GM23338 (cell line): ENCODE measurements at regions not wholly inside any gene's neighbourhood (a gene's known extent, or its start where the extent isn't known, plus 50 kb on each side); places are given as distances from the start of the nearest gene placed in this dataset.

Experiments
- ATAC-seq: fragments of 200-7000 bp; cut with Tn5 transposase; 3 replicates; pipeline ENCODE4 v1.9.1; 2020
- DNase-seq: peaks from one replicate; pipeline ENCODE4 v3.0.0-alpha.2; 2015; ENCODE audit warnings: low spot score
- H2AFZ ChIP-seq: fragments of 200-600 bp; sonication (generic); 2 replicates; pipeline ENCODE4 v1.8.0; 2016; ENCODE audit warnings: antibody characterized with exemption, mild to moderate bottlenecking, moderate library complexity
- H3F3A ChIP-seq: fragments of 200-600 bp; sonication (generic); replicated peaks from 2 replicates; pipeline ENCODE4 v1.8.0; 2017; ENCODE audit warnings: antibody characterized with exemption, mixed run types, low read depth
- H3K27ac ChIP-seq: fragments of 200-600 bp; sonication (generic); 2 replicates; pipeline ENCODE4 v1.6.1; 2016; ENCODE audit warnings: low read depth
- H3K27me3 ChIP-seq: fragments of 200-600 bp; sonication (generic); 2 replicates; pipeline ENCODE4 v1.8.0; 2016; ENCODE audit warnings: mild to moderate bottlenecking, mixed run types, moderate library complexity; ENCODE audit not compliant: insufficient read depth
- H3K36me3 ChIP-seq: fragments of 200-600 bp; sonication (generic); 2 replicates; pipeline ENCODE4 v1.8.0; 2016; ENCODE audit warnings: mild to moderate bottlenecking; ENCODE audit not compliant: insufficient read depth
- H3K4me1 ChIP-seq: fragments of 200-600 bp; sonication (generic); 2 replicates; pipeline ENCODE4 v1.8.0; 2016; ENCODE audit warnings: mild to moderate bottlenecking, moderate library complexity; ENCODE audit not compliant: insufficient read depth
- H3K4me2 ChIP-seq: fragments of 200-600 bp; sonication (generic); 2 replicates; pipeline ENCODE4 v1.7.1; 2017; ENCODE audit warnings: mixed run types
- H3K4me3 ChIP-seq: fragments of 200-600 bp; sonication (generic); 2 replicates; pipeline ENCODE4 v1.6.1; 2016; ENCODE audit warnings: mixed run types
- H3K79me2 ChIP-seq: fragments of 200-600 bp; sonication (generic); replicated peaks from 2 replicates; pipeline ENCODE4 v1.8.0; 2017; ENCODE audit warnings: mild to moderate bottlenecking; ENCODE audit not compliant: insufficient read depth
- H3K9me2 ChIP-seq: fragments of 200-600 bp; sonication (generic); 2 replicates; pipeline ENCODE4 v1.8.0; 2017; ENCODE audit not compliant: insufficient read depth
- H4K20me1 ChIP-seq: fragments of 200-600 bp; sonication (generic); replicated peaks from 2 replicates; pipeline ENCODE4 v1.8.0; 2017; ENCODE audit warnings: mild to moderate bottlenecking; ENCODE audit not compliant: insufficient read depth
- H3K27ac Mint-ChIP-seq: 2 replicates; pipeline ENCODE4 v1.8.0; 2020; ENCODE audit warnings: inconsistent platforms, mild to moderate bottlenecking, moderate library complexity, mixed read lengths
- H3K27me3 Mint-ChIP-seq: 3 replicates; pipeline ENCODE4 v1.8.0; 2022; ENCODE audit warnings: low read depth, mild to moderate bottlenecking, moderate library complexity, mixed read lengths, inconsistent platforms; ENCODE audit not compliant: insufficient read depth, poor library complexity
- H3K36me3 Mint-ChIP-seq: 3 replicates; pipeline ENCODE4 v1.8.0; 2021; ENCODE audit warnings: low read depth, mild to moderate bottlenecking, inconsistent platforms, moderate library complexity, mixed read lengths
- H3K4me1 Mint-ChIP-seq: 3 replicates; pipeline ENCODE4 v1.8.0; 2020; ENCODE audit warnings: mild to moderate bottlenecking, inconsistent platforms, mixed read lengths
- H3K4me3 Mint-ChIP-seq: 3 replicates; pipeline ENCODE4 v1.8.0; 2021; ENCODE audit warnings: moderate library complexity, mild to moderate bottlenecking, inconsistent platforms, mixed read lengths
- H3K9me3 Mint-ChIP-seq: 3 replicates; pipeline ENCODE4 v1.8.0; 2020; ENCODE audit warnings: moderate library complexity, mild to moderate bottlenecking, inconsistent platforms, mixed read lengths
- CREB1 ChIP-seq: fragments of 250-450 bp; sonication (Bioruptor Pico); IDR thresholded peaks from 2 replicates; pipeline ENCODE4 v1.5.0; 2020; ENCODE audit warnings: low read depth, mild to moderate bottlenecking, moderate library complexity
- EZH2 ChIP-seq: fragments of 200-600 bp; sonication (generic); IDR thresholded peaks from one replicate; pipeline ENCODE4 v1.8.0; 2017; ENCODE audit warnings: antibody characterized with exemption, mild to moderate bottlenecking, low read depth; ENCODE audit not compliant: unreplicated experiment
- EZH2phosphoT487 ChIP-seq: fragments of 200-600 bp; sonication (generic); IDR thresholded peaks from one replicate; pipeline ENCODE4 v1.8.1; 2018; ENCODE audit warnings: antibody characterized with exemption; ENCODE audit not compliant: unreplicated experiment
- JUNB ChIP-seq: IDR thresholded peaks from one replicate; pipeline ENCODE4 v1.6.1; 2016; ENCODE audit warnings: antibody characterized with exemption; ENCODE audit not compliant: unreplicated experiment
- NANOG ChIP-seq: IDR thresholded peaks from 2 replicates; pipeline ENCODE4 v1.6.1; 2016; ENCODE audit warnings: antibody characterized with exemption, borderline replicate concordance
- POLR2AphosphoS5 ChIP-seq: IDR thresholded peaks from 2 replicates; pipeline ENCODE4 v1.6.1; 2016; ENCODE audit warnings: antibody characterized with exemption, low read depth
- REST ChIP-seq: IDR thresholded peaks from one replicate; pipeline ENCODE4 v1.6.1; 2018; ENCODE audit warnings: antibody characterized with exemption; ENCODE audit not compliant: unreplicated experiment
- ZNF114 ChIP-seq: fragments of 250-450 bp; sonication (Bioruptor Pico); IDR thresholded peaks from 2 replicates; pipeline ENCODE4 v1.5.0; 2020; ENCODE audit warnings: mild to moderate bottlenecking, moderate library complexity
- ZNF462 ChIP-seq: fragments of 250-450 bp; sonication (Bioruptor Pico); IDR thresholded peaks from 2 replicates; pipeline ENCODE4 v1.5.0; 2020; ENCODE audit warnings: mild to moderate bottlenecking, moderate library complexity
- TF ChIP-seq, protein P1 (sequence below), 2 experiments: fragments of 200-600 bp in 1 of 2; sonication (generic) in 1 of 2; conservative IDR thresholded peaks; 2 replicates each; pipeline versions ENCODE4 v1.5.1 to v1.6.1; 2016 to 2017; ENCODE audit warnings: antibody characterized with exemption in 2 of 2, low read depth in 2 of 2, mild to moderate bottlenecking in 2 of 2, moderate library complexity in 1 of 2
- TF ChIP-seq, protein P2 (sequence below): IDR thresholded peaks from 2 replicates; pipeline ENCODE4 v1.6.1; 2016; ENCODE audit warnings: antibody characterized with exemption

GRCh38 chrX:149223854-149224253 lies 281.3 kb downstream of the IDS start:
- Mint-ChIP-seq H3K4me1 (no peaks in the 10 kb centered on the region), H3K9me3 (peaks cover 11% of the 10 kb centered on the region; the same call in 2 of the 3 replicates), H3K4me3 (no peak overlapping the region), H3K27me3 (no peaks in the 10 kb centered on the region), H3K36me3 (no peaks in the 10 kb centered on the region), H3K27ac (no peak overlapping the region)
- DNase-seq: no peak
- H3K4me2 ChIP-seq: no peak overlapping the region
- no peaks in the 10 kb centered on the region; the same call in 1 of the 2 replicates for H3K4me1 ChIP-seq
- no peaks in the 10 kb centered on the region for H3K36me3 ChIP-seq
- H3K27me3 ChIP-seq: no peaks in the 10 kb centered on the region
- no peaks in the 10 kb centered on the region for H4K20me1 ChIP-seq
- no peaks in the 10 kb centered on the region for H3K79me2 ChIP-seq
- H3K27ac ChIP-seq: no peak overlapping the region
- TF ChIP-seq REST: no peak
- TF ChIP-seq ZNF114: no peak
- TF ChIP-seq, protein P1, sequence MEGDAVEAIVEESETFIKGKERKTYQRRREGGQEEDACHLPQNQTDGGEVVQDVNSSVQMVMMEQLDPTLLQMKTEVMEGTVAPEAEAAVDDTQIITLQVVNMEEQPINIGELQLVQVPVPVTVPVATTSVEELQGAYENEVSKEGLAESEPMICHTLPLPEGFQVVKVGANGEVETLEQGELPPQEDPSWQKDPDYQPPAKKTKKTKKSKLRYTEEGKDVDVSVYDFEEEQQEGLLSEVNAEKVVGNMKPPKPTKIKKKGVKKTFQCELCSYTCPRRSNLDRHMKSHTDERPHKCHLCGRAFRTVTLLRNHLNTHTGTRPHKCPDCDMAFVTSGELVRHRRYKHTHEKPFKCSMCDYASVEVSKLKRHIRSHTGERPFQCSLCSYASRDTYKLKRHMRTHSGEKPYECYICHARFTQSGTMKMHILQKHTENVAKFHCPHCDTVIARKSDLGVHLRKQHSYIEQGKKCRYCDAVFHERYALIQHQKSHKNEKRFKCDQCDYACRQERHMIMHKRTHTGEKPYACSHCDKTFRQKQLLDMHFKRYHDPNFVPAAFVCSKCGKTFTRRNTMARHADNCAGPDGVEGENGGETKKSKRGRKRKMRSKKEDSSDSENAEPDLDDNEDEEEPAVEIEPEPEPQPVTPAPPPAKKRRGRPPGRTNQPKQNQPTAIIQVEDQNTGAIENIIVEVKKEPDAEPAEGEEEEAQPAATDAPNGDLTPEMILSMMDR (conservative IDR thresholded peaks at IDR 0.05; ENCODE audit: low read depth in 2 of 2): no peak
- no peak for TF ChIP-seq POLR2AphosphoS5
- TF ChIP-seq JUNB: no peak
- no peak for TF ChIP-seq CREB1 (CRISPR knock-in tag)
- TF ChIP-seq NANOG: no peak
- TF ChIP-seq ZNF462 (CRISPR knock-in tag): no peak
- TF ChIP-seq EZH2phosphoT487: no peak
- TF ChIP-seq, protein P2, sequence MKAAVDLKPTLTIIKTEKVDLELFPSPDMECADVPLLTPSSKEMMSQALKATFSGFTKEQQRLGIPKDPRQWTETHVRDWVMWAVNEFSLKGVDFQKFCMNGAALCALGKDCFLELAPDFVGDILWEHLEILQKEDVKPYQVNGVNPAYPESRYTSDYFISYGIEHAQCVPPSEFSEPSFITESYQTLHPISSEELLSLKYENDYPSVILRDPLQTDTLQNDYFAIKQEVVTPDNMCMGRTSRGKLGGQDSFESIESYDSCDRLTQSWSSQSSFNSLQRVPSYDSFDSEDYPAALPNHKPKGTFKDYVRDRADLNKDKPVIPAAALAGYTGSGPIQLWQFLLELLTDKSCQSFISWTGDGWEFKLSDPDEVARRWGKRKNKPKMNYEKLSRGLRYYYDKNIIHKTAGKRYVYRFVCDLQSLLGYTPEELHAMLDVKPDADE: no peak
- TF ChIP-seq EZH2: no peak
- no peaks in the 10 kb centered on the region for H3F3A ChIP-seq
- no peak overlapping the region for H3K4me3 ChIP-seq
- no peaks in the 10 kb centered on the region for H3K9me2 ChIP-seq
- ATAC-seq: no peak
- H2AFZ ChIP-seq: no peak overlapping the region
